IPS DF 4.7 (cell line): ENCODE measurements at regions not wholly inside any gene's neighbourhood (a gene's known extent, or its start where the extent isn't known, plus 50 kb on each side); places are given as distances from the start of the nearest gene placed in this dataset.

Source experiments
- DNase-seq: peaks from one replicate; pipeline ENCODE4 v3.0.0-alpha.2; 2013; ENCODE audit warnings: low spot score; ENCODE audit errors: extremely low read depth

GRCh38 chr9:126017758-126018157 is 270.6 kb downstream of the PBX3 start:
- no peak for DNase-seq

GRCh38 chr9:126020836-126021235 is 273.7 kb downstream of the PBX3 start:
- no peak for DNase-seq

GRCh38 chr9:126023962-126024361 is 276.8 kb downstream of the PBX3 start:
- no peak for DNase-seq

- DNase-seq = no peak
These were observed 277.5 kb downstream of the PBX3 start for GRCh38 chr9:126024581-126025230.

- DNase-seq = no peak
These were observed 278.8 kb downstream of the PBX3 start for GRCh38 chr9:126025991-126026390.

- DNase-seq = no peak
These were observed 280.4 kb downstream of the PBX3 start for GRCh38 chr9:126027566-126027965.

- no peak for DNase-seq
These were observed 281.6 kb downstream of the PBX3 start for GRCh38 chr9:126028746-126029145.

GRCh38 chr9:126030716-126031115 is 283.5 kb downstream of the PBX3 start:
- no peak for DNase-seq

- no peak for DNase-seq
These were observed 283.9 kb downstream of the PBX3 start for GRCh38 chr9:126031116-126031515.

GRCh38 chr9:126032135-126032534 is 285.0 kb downstream of the PBX3 start:
- no peak for DNase-seq

GRCh38 chr9:126033318-126033717 is 286.1 kb downstream of the PBX3 start:
- no peak for DNase-seq

- no peak for DNase-seq
These were observed 286.8 kb downstream of the PBX3 start for GRCh38 chr9:126033956-126034355.

- no peak for DNase-seq
These were observed 289.7 kb downstream of the PBX3 start for GRCh38 chr9:126036881-126037291.

GRCh38 chr9:126038790-126039189 is 287.8 kb upstream of the MVB12B start:
- DNase-seq = no peak

- DNase-seq = no peak
These were observed 282.9 kb upstream of the MVB12B start for GRCh38 chr9:126043681-126044080.

- no peak for DNase-seq
These were observed 277.5 kb upstream of the MVB12B start for GRCh38 chr9:126049088-126049487.

GRCh38 chr9:126049896-126050604 is 276.6 kb upstream of the MVB12B start:
- DNase-seq = no peak

GRCh38 chr9:126050605-126050990 is 276.0 kb upstream of the MVB12B start:
- no peak for DNase-seq

GRCh38 chr9:126051446-126052130 is 275.0 kb upstream of the MVB12B start:
- no peak for DNase-seq

- DNase-seq = no peak
These were observed 273.8 kb upstream of the MVB12B start for GRCh38 chr9:126052791-126053190.

- DNase-seq = no peak
These were observed 272.7 kb upstream of the MVB12B start for GRCh38 chr9:126053913-126054312.

GRCh38 chr9:126055381-126055985 is 271.1 kb upstream of the MVB12B start:
- DNase-seq = no peak
